ENCODE measurements at regions not wholly inside any gene's neighbourhood (a gene's known extent, or its start where the extent isn't known, plus 50 kb on each side); places are given as distances from the start of the nearest gene placed in this dataset.

DNA sequence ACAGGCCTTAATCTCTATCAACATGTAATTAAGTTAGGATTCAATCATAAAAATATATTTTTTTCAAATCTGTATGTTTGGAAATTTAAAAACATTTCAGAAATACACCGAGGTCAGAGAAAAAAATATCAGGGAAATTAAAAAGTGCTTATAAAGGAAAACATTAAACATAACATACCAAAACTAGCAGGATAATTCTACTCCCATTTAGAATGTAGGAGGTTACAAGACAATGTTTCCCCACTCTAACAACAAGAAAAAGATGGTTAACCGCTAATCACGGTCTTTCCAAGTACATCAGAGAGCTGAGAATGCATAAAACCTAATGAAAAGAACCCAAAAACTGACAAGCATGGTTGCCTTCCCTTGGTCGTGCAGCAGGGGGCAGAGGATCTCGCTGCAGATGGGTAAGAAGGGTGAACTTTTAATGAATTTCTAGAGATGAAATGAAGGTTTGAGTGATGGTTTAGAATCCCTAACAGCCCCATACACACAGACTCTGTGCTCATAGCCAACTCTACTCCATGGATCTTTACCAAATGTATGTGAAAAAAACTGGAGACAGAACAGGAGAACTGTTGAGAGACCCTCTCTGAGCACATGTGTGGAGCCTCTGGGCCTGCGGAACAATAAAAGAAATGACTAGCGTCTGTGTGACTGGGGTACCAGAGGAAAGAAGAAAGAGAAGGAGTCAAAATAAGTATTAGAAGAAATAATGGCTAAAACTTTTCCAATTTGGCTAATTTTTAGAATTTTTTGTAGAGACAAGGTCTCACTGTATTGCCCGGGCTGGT lies 51.3 kb upstream of the LSM14A start:
- Histone ChIP-seq H3K4me1 (ENCODE audit: control insufficient read depth in 5 of 5, insufficient read depth in 5 of 5, low read length in 5 of 5) (peaks cover 0 to 5% (median 0%) of the 10 kb centered on the region in 5 donors), H3K9me3 (ENCODE audit: control insufficient read depth in 5 of 5, low read length in 5 of 5) (no peaks in the 10 kb centered on the region), H3K9ac (ENCODE audit: low read length in 5 of 5) (no peak overlapping the region), H3K4me3 (ENCODE audit: low read depth in 1 of 5, low read length in 5 of 5) (no peak overlapping the region), H3K36me3 (ENCODE audit: control insufficient read depth in 5 of 5, insufficient read depth in 5 of 5, low read length in 5 of 5) (no peaks in the 10 kb centered on the region), H3K27me3 (ENCODE audit: control insufficient read depth in 5 of 5, insufficient read depth in 4 of 5, low read length in 5 of 5) (peaks cover 0 to 2% (median 0%) of the 10 kb centered on the region in 5 donors), H3K27ac (ENCODE audit: low read depth, low read length) (no peak overlapping the region)
